ENCODE measurements at regions not wholly inside any gene's neighbourhood (a gene's known extent, or its start where the extent isn't known, plus 50 kb on each side); places are given as distances from the start of the nearest gene placed in this dataset.

- Histone ChIP-seq H3K36me3 (ENCODE audit: insufficient read depth, low read length) (no peaks in the 10 kb centered on the region), H3K27ac (no peak overlapping the region), H3K9me3 (ENCODE audit: low read depth, low read length) (no peaks in the 10 kb centered on the region), H3K4me3 (no peak overlapping the region), H3K9ac (ENCODE audit: insufficient read length) (no peak overlapping the region)
- DNase-seq (ENCODE audit: low read depth, low spot score) = no peak
- TF ChIP-seq POLR2AphosphoS5 (IDR thresholded peaks at IDR 0.05; ENCODE audit: borderline replicate concordance, low read depth, low read length) (no peak), EZH2 (IDR thresholded peaks at IDR 0.05) (no peak)
Measured at GRCh38 chr5:130896636-130897035, 268.4 kb downstream of the HINT1 start.

GRCh38 chr5:130893006-130893405, 272.1 kb downstream of the HINT1 start:
- no peak overlapping the region for H3K9ac ChIP-seq (ENCODE audit: insufficient read length)
- no peak for TF ChIP-seq POLR2AphosphoS5 (IDR thresholded peaks at IDR 0.05; ENCODE audit: borderline replicate concordance, low read depth, low read length)
- TF ChIP-seq EZH2 (IDR thresholded peaks at IDR 0.05) = no peak
- no peak for TF ChIP-seq FOXP2 (optimal IDR thresholded peaks at IDR 0.05; ENCODE audit: control extremely low read depth, extremely low read length, insufficient read depth)

GRCh38 chr5:130890610-130891009, 274.4 kb downstream of the HINT1 start:
- Histone ChIP-seq H3K9ac (ENCODE audit: insufficient read length) (no peak overlapping the region), H3K9me3 (ENCODE audit: low read depth, low read length) (no peaks in the 10 kb centered on the region), H3K36me3 (ENCODE audit: insufficient read depth, low read length) (no peaks in the 10 kb centered on the region), H3K4me3 (no peak overlapping the region), H3K27ac (no peak overlapping the region)
- DNase-seq (ENCODE audit: low read depth, low spot score) = no peak
- TF ChIP-seq POLR2AphosphoS5 (IDR thresholded peaks at IDR 0.05; ENCODE audit: borderline replicate concordance, low read depth, low read length) (no peak), EZH2 (IDR thresholded peaks at IDR 0.05) (no peak), FOXP2 (optimal IDR thresholded peaks at IDR 0.05; ENCODE audit: control extremely low read depth, extremely low read length, insufficient read depth) (no peak)

More at GRCh38 chr5:130893006-130893405, 272.1 kb downstream of the HINT1 start:
- DNase-seq (ENCODE audit: low read depth, low spot score) = no peak
- Histone ChIP-seq H3K27ac (no peak overlapping the region), H3K4me3 (no peak overlapping the region), H3K9me3 (ENCODE audit: low read depth, low read length) (no peaks in the 10 kb centered on the region), H3K36me3 (ENCODE audit: insufficient read depth, low read length) (no peaks in the 10 kb centered on the region)

GRCh38 chr5:130885691-130886090, 279.4 kb downstream of the HINT1 start:
- Histone ChIP-seq H3K9me3 (ENCODE audit: low read depth, low read length) (no peaks in the 10 kb centered on the region), H3K27ac (no peak overlapping the region)
- TF ChIP-seq EZH2 (IDR thresholded peaks at IDR 0.05) (no peak), POLR2AphosphoS5 (IDR thresholded peaks at IDR 0.05; ENCODE audit: borderline replicate concordance, low read depth, low read length) (no peak), FOXP2 (optimal IDR thresholded peaks at IDR 0.05; ENCODE audit: control extremely low read depth, extremely low read length, insufficient read depth) (no peak)

GRCh38 chr5:130885027-130885426, 280.0 kb downstream of the HINT1 start:
- Histone ChIP-seq H3K27ac (no peak overlapping the region), H3K9me3 (ENCODE audit: low read depth, low read length) (no peaks in the 10 kb centered on the region), H3K9ac (ENCODE audit: insufficient read length) (no peak overlapping the region), H3K4me3 (no peak overlapping the region), H3K36me3 (ENCODE audit: insufficient read depth, low read length) (no peaks in the 10 kb centered on the region)
- no peak for DNase-seq (ENCODE audit: low read depth, low spot score)
- TF ChIP-seq EZH2 (IDR thresholded peaks at IDR 0.05) = no peak

More at GRCh38 chr5:130885691-130886090, 279.4 kb downstream of the HINT1 start:
- H3K4me3 ChIP-seq = no peak overlapping the region
- H3K36me3 ChIP-seq (ENCODE audit: insufficient read depth, low read length) = no peaks in the 10 kb centered on the region
- DNase-seq (ENCODE audit: low read depth, low spot score) = no peak
- H3K9ac ChIP-seq (ENCODE audit: insufficient read length) = no peak overlapping the region

- H3K36me3 ChIP-seq (ENCODE audit: insufficient read depth, low read length) = no peaks in the 10 kb centered on the region
- DNase-seq (ENCODE audit: low read depth, low spot score) = no peak
- H3K27ac ChIP-seq = no peak overlapping the region
- no peak overlapping the region for H3K4me3 ChIP-seq
- TF ChIP-seq EZH2 (IDR thresholded peaks at IDR 0.05) (no peak), FOXP2 (optimal IDR thresholded peaks at IDR 0.05; ENCODE audit: control extremely low read depth, extremely low read length, insufficient read depth) (no peak), POLR2AphosphoS5 (IDR thresholded peaks at IDR 0.05; ENCODE audit: borderline replicate concordance, low read depth, low read length) (no peak)
- no peak overlapping the region for H3K9ac ChIP-seq (ENCODE audit: insufficient read length)
- H3K9me3 ChIP-seq (ENCODE audit: low read depth, low read length) = no peaks in the 10 kb centered on the region
Measured at GRCh38 chr5:130884023-130884422, 281.0 kb downstream of the HINT1 start.

GRCh38 chr5:130875656-130876055, 289.4 kb downstream of the HINT1 start:
- no peak overlapping the region for H3K27ac ChIP-seq
- no peak for DNase-seq (ENCODE audit: low read depth, low spot score)
- no peaks in the 10 kb centered on the region for H3K36me3 ChIP-seq (ENCODE audit: insufficient read depth, low read length)
- H3K9ac ChIP-seq (ENCODE audit: insufficient read length) = no peak overlapping the region
- no peaks in the 10 kb centered on the region for H3K9me3 ChIP-seq (ENCODE audit: low read depth, low read length)
- no peak overlapping the region for H3K4me3 ChIP-seq
- TF ChIP-seq POLR2AphosphoS5 (IDR thresholded peaks at IDR 0.05; ENCODE audit: borderline replicate concordance, low read depth, low read length) (no peak), EZH2 (IDR thresholded peaks at IDR 0.05) (no peak), FOXP2 (optimal IDR thresholded peaks at IDR 0.05; ENCODE audit: control extremely low read depth, extremely low read length, insufficient read depth) (no peak)

DNA sequence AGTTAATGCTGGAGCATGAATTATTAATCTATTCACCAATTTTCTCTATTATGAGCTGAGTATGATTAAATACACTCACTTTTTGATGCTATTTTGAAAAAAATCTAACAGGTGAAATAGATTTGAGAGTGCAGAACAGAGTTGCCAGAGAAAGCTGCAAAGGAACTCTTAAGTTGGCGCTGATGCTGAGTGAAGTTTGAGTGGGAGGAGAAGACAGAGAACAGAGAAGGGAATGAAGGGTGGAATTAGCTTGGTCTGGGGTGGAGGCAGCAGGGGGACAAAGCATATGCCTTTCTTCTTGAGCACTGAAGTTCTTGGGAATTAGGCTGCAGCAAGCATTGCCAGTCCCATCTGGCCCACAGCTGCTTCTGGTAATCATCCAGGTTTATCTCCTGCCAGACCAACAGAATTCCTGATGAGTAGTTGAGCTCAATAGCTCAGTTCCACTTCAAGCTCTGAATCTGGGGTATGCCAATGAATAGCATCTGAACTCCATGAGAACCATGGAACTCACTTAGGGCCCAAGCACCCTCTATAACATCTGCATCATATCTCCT, 290.1 kb downstream of the HINT1 start:
- no peak overlapping the region for H3K4me3 ChIP-seq
- TF ChIP-seq POLR2AphosphoS5 (IDR thresholded peaks at IDR 0.05; ENCODE audit: borderline replicate concordance, low read depth, low read length) (no peak), FOXP2 (optimal IDR thresholded peaks at IDR 0.05; ENCODE audit: control extremely low read depth, extremely low read length, insufficient read depth) (no peak), EZH2 (IDR thresholded peaks at IDR 0.05) (no peak)
- DNase-seq (ENCODE audit: low read depth, low spot score) = no peak
- H3K27ac ChIP-seq = no peak overlapping the region
- no peak overlapping the region for H3K9ac ChIP-seq (ENCODE audit: insufficient read length)
- no peaks in the 10 kb centered on the region for H3K36me3 ChIP-seq (ENCODE audit: insufficient read depth, low read length)
- no peaks in the 10 kb centered on the region for H3K9me3 ChIP-seq (ENCODE audit: low read depth, low read length)

GRCh38 chr5:130871346-130872086, 293.5 kb downstream of the HINT1 start:
- DNase-seq (ENCODE audit: low read depth, low spot score) = no peak
- H3K9me3 ChIP-seq (ENCODE audit: low read depth, low read length) = no peaks in the 10 kb centered on the region
- H3K36me3 ChIP-seq (ENCODE audit: insufficient read depth, low read length) = no peaks in the 10 kb centered on the region
- no peak overlapping the region for H3K9ac ChIP-seq (ENCODE audit: insufficient read length)
- TF ChIP-seq EZH2 (IDR thresholded peaks at IDR 0.05) (no peak), FOXP2 (optimal IDR thresholded peaks at IDR 0.05; ENCODE audit: control extremely low read depth, extremely low read length, insufficient read depth) (no peak), POLR2AphosphoS5 (IDR thresholded peaks at IDR 0.05; ENCODE audit: borderline replicate concordance, low read depth, low read length) (no peak)
- H3K4me3 ChIP-seq = no peak overlapping the region
- no peak overlapping the region; the same call in 1 of the 2 replicates for H3K27ac ChIP-seq
